H9 (cell line): ENCODE measurements at regions not wholly inside any gene's neighbourhood (a gene's known extent, or its start where the extent isn't known, plus 50 kb on each side); places are given as distances from the start of the nearest gene placed in this dataset.

Experiments
- DNase-seq: peaks from one replicate; pipeline ENCODE4 v3.0.0-alpha.2; 2017
- H2AFZ ChIP-seq: one replicate; pipeline ENCODE4 v1.6.1; 2013; ENCODE audit warnings: mild to moderate bottlenecking, low read length, control low read depth, moderate library complexity
- H2AK5ac ChIP-seq: 2 replicates; pipeline ENCODE4 v1.6.1; 2013; ENCODE audit warnings: low read length, control low read depth, mixed read lengths; ENCODE audit not compliant: insufficient read length
- H2BK120ac ChIP-seq: one replicate; pipeline ENCODE4 v1.6.1; 2013; ENCODE audit warnings: low read depth, mild to moderate bottlenecking, low read length, control low read depth, inconsistent platforms; ENCODE audit not compliant: poor library complexity, severe bottlenecking
- H2BK12ac ChIP-seq: 2 replicates; pipeline ENCODE4 v1.6.1; 2013; ENCODE audit warnings: low read length, control low read depth, mixed read lengths, low read depth; ENCODE audit not compliant: insufficient read length
- H2BK15ac ChIP-seq: 2 replicates; pipeline ENCODE4 v1.6.1; 2013; ENCODE audit warnings: low read depth, low read length, control low read depth
- H2BK20ac ChIP-seq: one replicate; pipeline ENCODE4 v1.6.1; 2013; ENCODE audit warnings: low read depth, mild to moderate bottlenecking, low read length, control low read depth, inconsistent platforms; ENCODE audit not compliant: poor library complexity, severe bottlenecking
- H2BK5ac ChIP-seq: 2 replicates; pipeline ENCODE4 v1.6.1; 2013; ENCODE audit warnings: low read length, control low read depth, mixed read lengths; ENCODE audit not compliant: insufficient read length
- H3K14ac ChIP-seq: 2 replicates; pipeline ENCODE4 v1.6.1; 2013; ENCODE audit warnings: low read length, control low read depth; ENCODE audit not compliant: insufficient read depth
- H3K18ac ChIP-seq: 2 replicates; pipeline ENCODE4 v1.6.1; 2013; ENCODE audit warnings: low read depth, mild to moderate bottlenecking, mixed read lengths, low read length, control low read depth; ENCODE audit not compliant: insufficient read length
- H3K23ac ChIP-seq: 2 replicates; pipeline ENCODE4 v1.6.1; 2013; ENCODE audit warnings: low read length, control low read depth, mixed read lengths, low read depth; ENCODE audit not compliant: insufficient read length
- H3K23me2 ChIP-seq: 2 replicates; pipeline ENCODE4 v1.6.1; 2013; ENCODE audit warnings: low read depth, mild to moderate bottlenecking, mixed read lengths, low read length, control low read depth; ENCODE audit not compliant: insufficient read length, poor library complexity, severe bottlenecking
- H3K27ac ChIP-seq: 2 replicates; pipeline ENCODE4 v1.5.1; 2013; ENCODE audit warnings: low read length, control low read depth, mixed read lengths, low read depth; ENCODE audit not compliant: insufficient read length
- H3K27me3 ChIP-seq: 2 replicates; pipeline ENCODE4 v1.6.1; 2013; ENCODE audit warnings: low read length, control low read depth, inconsistent platforms; ENCODE audit not compliant: insufficient read depth
- H3K4ac ChIP-seq: 2 replicates; pipeline ENCODE4 v1.6.1; 2013; ENCODE audit warnings: low read depth, mild to moderate bottlenecking, control low read depth, inconsistent platforms, low read length, moderate library complexity
- H3K4me1 ChIP-seq: 2 replicates; pipeline ENCODE4 v1.6.1; 2013; ENCODE audit warnings: low read length, control low read depth, inconsistent platforms; ENCODE audit not compliant: insufficient read depth
- H3K4me2 ChIP-seq: 2 replicates; pipeline ENCODE4 v1.6.1; 2013; ENCODE audit warnings: low read length, control low read depth, mixed read lengths; ENCODE audit not compliant: insufficient read length, insufficient read depth
- H3K56ac ChIP-seq: 2 replicates; pipeline ENCODE4 v1.6.1; 2013; ENCODE audit warnings: low read depth, mild to moderate bottlenecking, mixed read lengths, low read length, control low read depth; ENCODE audit not compliant: insufficient read length
- H3K79me1 ChIP-seq: 2 replicates; pipeline ENCODE4 v1.6.1; 2013; ENCODE audit warnings: low read depth, mild to moderate bottlenecking, moderate library complexity, low read length, control low read depth, inconsistent platforms; ENCODE audit not compliant: insufficient read depth, poor library complexity, severe bottlenecking
- H3K79me2 ChIP-seq: 2 replicates; pipeline ENCODE4 v1.6.1; 2013; ENCODE audit warnings: low read length, control low read depth, inconsistent platforms; ENCODE audit not compliant: insufficient read depth
- H3K9ac ChIP-seq: 2 replicates; pipeline ENCODE4 v1.6.1; 2013; ENCODE audit warnings: low read length, control low read depth, mixed read lengths; ENCODE audit not compliant: insufficient read length; ENCODE audit errors: extremely low read depth
- H3K9me3 ChIP-seq: one replicate; pipeline ENCODE4 v1.6.1; 2013; ENCODE audit warnings: low read depth, low read length, inconsistent platforms; ENCODE audit not compliant: control insufficient read depth
- H3T11ph ChIP-seq: one replicate; pipeline ENCODE4 v1.6.1; 2013; ENCODE audit warnings: mild to moderate bottlenecking, low read length, control low read depth, inconsistent platforms
- H4K20me1 ChIP-seq: one replicate; pipeline ENCODE4 v1.6.1; 2013; ENCODE audit not compliant: control insufficient read depth, insufficient read length, insufficient read depth
- H4K5ac ChIP-seq: 2 replicates; pipeline ENCODE4 v1.6.1; 2013; ENCODE audit warnings: low read depth, mild to moderate bottlenecking, mixed read lengths, low read length, control low read depth; ENCODE audit not compliant: insufficient read length
- H4K8ac ChIP-seq: replicated peaks from 2 replicates; pipeline ENCODE4 v1.6.1; 2013; ENCODE audit warnings: low read length, control low read depth, mixed read lengths, low read depth; ENCODE audit not compliant: insufficient read length
- H4K91ac ChIP-seq: 2 replicates; pipeline ENCODE4 v1.6.1; 2013; ENCODE audit warnings: low read depth, mild to moderate bottlenecking, moderate library complexity, mixed read lengths, low read length, control low read depth; ENCODE audit not compliant: insufficient read length
- H3K27ac Mint-ChIP-seq, 3 experiments: 2 replicates in 2 of 3; 3 replicates in 1 of 3; pipeline ENCODE4 v1.8.0; 2020 to 2021; ENCODE audit warnings: mixed read lengths in 3 of 3, mild to moderate bottlenecking in 1 of 3, moderate library complexity in 1 of 3
- H3K27me3 Mint-ChIP-seq: 2 replicates; pipeline ENCODE4 v1.8.0; 2021; ENCODE audit warnings: low read depth, mild to moderate bottlenecking, moderate library complexity, mixed read lengths
- H3K36me3 Mint-ChIP-seq, 3 experiments: 2 replicates in 2 of 3; 3 replicates in 1 of 3; pipeline ENCODE4 v1.8.0; 2020 to 2021; ENCODE audit warnings: low read depth in 3 of 3, mixed read lengths in 3 of 3; ENCODE audit not compliant: insufficient read depth in 1 of 3
- H3K4me1 Mint-ChIP-seq, 2 experiments: 2 replicates each; pipeline ENCODE4 v1.8.0; 2020; ENCODE audit warnings: mixed read lengths in 2 of 2
- H3K4me3 Mint-ChIP-seq, 2 experiments: 2 replicates in 1 of 2; 3 replicates in 1 of 2; pipeline ENCODE4 v1.8.0; 2020 to 2021; ENCODE audit warnings: mild to moderate bottlenecking in 2 of 2, mixed read lengths in 2 of 2, moderate library complexity in 1 of 2
- H3K9me3 Mint-ChIP-seq, 2 experiments: 2 replicates in 1 of 2; 3 replicates in 1 of 2; pipeline ENCODE4 v1.8.0; 2020; ENCODE audit warnings: mild to moderate bottlenecking in 2 of 2, mixed read lengths in 2 of 2, moderate library complexity in 1 of 2
- CTCF ChIP-seq: fragments of 200-600 bp; sonication (generic); conservative IDR thresholded peaks from 3 replicates; pipeline ENCODE4 v1.8.0; 2021; ENCODE audit warnings: antibody characterized with exemption, mild to moderate bottlenecking
- WGBS: extraction: QIAGEN DNeasy Blood & Tissue Kit; methylation state at CpG from one replicate; pipeline ENCODE4 v1.1.7; 2013; ENCODE audit warnings: missing lambda C conversion rate, low lambda C conversion rate, mixed read lengths; ENCODE audit not compliant: insufficient read length; ENCODE audit errors: extremely low coverage; 5-methylcytosine and 5-hydroxymethylcytosine counted together

DNA sequence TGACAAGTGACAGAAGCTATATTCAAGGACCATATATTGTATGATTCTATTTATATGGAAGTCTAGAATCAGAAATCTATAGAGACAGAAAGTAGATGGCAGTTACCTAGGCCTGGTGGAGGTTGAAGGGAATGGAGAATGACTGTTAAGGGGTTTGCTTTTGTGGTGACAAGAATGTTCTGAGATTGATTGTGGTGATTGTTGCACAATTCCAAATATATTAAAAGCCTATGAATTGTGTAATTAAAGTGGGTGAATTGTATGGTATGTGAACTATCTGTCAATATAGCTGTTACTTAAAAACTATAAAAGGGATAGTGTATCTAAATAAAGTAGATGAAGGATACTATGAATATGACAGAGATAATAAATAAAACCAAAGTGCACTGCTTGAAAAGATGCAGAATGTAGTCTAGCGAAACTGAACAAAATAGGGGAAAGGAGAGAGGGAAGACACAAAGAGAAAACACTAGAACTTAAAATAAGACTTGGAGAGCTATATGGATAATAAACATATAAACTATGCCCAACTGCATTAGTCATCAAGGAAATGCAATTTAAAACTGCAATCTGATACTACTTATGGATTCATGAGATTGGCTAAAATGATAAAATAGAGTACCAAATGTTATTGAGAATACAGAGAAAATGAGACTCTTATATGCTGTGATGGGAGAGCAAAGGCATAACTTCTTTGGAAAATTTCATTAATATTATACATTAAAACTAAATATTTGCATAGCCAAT is 82.1 kb upstream of the BANK1 start:
- no peak overlapping the region for H3K4me3 Mint-ChIP-seq
- Histone ChIP-seq H3K14ac (no peak overlapping the region), H3K23me2 (no peaks in the 10 kb centered on the region), H3K79me1 (no peaks in the 10 kb centered on the region), H2BK20ac (no peak overlapping the region), H3K4me2 (no peak overlapping the region), H3K9me3 (no peaks in the 10 kb centered on the region), H3K27ac (no peak overlapping the region), H3K4ac (no peak overlapping the region), H3T11ph (no peak overlapping the region), H2BK120ac (no peak overlapping the region), H2BK5ac (no peak overlapping the region), H2BK12ac (no peak overlapping the region), H3K9ac (no peak overlapping the region), H3K4me1 (no peaks in the 10 kb centered on the region), H3K23ac (no peak overlapping the region), H3K27me3 (no peaks in the 10 kb centered on the region), H3K79me2 (no peaks in the 10 kb centered on the region), H2AK5ac (no peak overlapping the region), H3K56ac (no peak overlapping the region), H4K91ac (no peak overlapping the region), H2BK15ac (no peak overlapping the region), H4K20me1 (no peaks in the 10 kb centered on the region), H2AFZ (no peak overlapping the region), H4K8ac (no peak overlapping the region), H4K5ac (no peak overlapping the region), H3K18ac (no peak overlapping the region)
- no peak overlapping the region for H3K27ac Mint-ChIP-seq
- H3K4me1 Mint-ChIP-seq: no peaks in the 10 kb centered on the region
- peaks cover 5 to 9% of the 10 kb centered on the region in 2 experiments for H3K9me3 Mint-ChIP-seq
- H3K36me3 Mint-ChIP-seq: peaks cover 0 to 6% (median 4%) of the 10 kb centered on the region in 3 experiments; a peak in 4 of 7 replicates
- TF ChIP-seq CTCF: no peak
- peaks cover 2% of the 10 kb centered on the region; the same call in 1 of the 2 replicates for H3K27me3 Mint-ChIP-seq
- no CpG with 5 or more reads among the region's 1 CpG for WGBS
- DNase-seq: no peak
